Right renal cortex interstitium (tissue), 3 donors: ENCODE measurements at regions not wholly inside any gene's neighbourhood (a gene's known extent, or its start where the extent isn't known, plus 50 kb on each side); places are given as distances from the start of the nearest gene placed in this dataset.

Experiments used
- DNase-seq, 3 donors: peaks; one replicate each; pipeline ENCODE4 v3.0.0-alpha.2; 2013; ENCODE audit warnings: low read depth in 3 of 3, low spot score in 2 of 3

DNA sequence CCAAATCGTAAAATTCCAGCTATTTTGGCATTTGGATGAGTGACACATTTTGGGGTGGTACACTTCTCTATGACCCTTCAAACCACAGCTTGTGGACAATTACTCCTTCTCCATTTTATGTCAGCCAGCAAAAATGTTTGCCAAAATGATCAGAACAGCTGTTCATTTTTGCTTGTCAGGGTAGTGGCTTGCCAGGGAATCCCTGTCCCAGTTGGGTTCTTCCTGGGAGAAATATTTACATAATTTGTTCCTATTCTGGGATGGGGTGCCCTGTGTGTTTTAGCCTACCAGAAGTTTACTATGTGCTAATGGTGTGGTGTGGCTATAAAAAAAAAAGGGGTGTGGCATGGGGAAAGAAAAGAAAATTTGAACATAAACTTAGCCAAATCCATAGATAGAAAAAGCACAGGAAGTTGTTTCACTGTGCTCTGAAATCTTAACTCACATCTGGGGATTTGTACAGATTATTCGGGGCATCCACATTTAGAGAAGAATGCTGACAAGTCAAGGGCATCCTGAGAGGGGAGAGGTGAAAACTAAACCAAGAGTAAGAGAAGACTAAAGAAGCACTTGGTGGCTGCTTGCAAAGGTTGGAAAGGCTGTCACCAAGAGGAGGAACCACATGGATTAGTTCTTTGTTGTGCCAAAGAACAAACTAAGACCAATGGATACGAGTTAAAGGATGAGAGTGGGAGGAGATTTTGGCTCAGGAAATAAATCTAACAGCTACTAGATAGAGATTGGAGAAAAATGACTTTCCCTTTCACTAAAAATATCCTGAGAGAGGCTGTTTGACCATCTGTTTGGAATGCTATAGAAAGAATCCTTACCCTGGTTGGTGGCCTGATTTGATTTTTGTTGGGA is 55.2 kb upstream of the RBM24 start:
- DNase-seq, result no peak

DNA sequence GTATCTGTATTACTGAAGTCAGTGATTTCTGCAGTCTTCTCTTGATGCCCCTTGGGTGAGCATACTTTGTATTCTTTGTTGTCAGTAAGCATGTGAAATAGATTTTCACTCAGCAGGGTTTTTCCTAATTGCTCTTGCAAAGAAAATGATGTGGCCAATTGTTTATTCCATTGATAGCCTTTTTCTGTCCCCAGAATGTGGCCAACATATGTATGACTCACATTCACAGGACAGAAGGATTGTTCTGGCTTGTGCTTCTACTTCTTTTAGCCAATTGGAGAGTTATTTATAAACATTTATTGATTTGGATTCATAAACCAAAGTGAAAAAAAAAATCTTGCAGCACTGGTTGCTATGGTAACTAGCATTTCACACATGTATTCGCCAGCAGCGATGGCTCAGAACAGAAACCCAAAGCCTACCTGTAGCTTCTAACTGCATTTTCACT is 54.4 kb upstream of the RBM24 start:
- no peak for DNase-seq

DNA sequence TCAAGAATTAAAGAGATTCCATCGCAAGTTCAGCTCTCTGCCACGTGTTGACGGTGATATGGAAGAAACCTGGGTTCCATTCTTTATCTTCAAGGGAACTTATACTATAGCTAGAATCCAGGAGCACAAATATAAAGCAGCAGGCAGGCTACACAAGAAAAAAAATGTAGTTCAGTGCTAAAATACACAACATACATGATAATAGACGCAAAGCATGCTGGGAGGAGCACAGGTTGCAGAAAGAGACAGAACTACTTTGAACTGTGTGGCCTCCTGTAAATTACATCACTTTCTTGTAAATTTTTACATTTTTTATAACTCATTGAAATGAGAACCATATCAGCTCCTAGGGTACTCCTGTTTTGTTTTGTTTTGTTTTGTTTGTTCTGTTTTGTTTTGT is 53.8 kb upstream of the RBM24 start:
- DNase-seq, result no peak
